HuH-7.5 (cell line): ENCODE measurements at regions not wholly inside any gene's neighbourhood (a gene's known extent, or its start where the extent isn't known, plus 50 kb on each side); places are given as distances from the start of the nearest gene placed in this dataset.
"Not testable (repeated sequence)": the region's sequence is repeated elsewhere in the genome, so short reads cannot be mapped to it uniquely, and the experiment has no call there.

Experiments
- DNase-seq: peaks from one replicate; pipeline ENCODE4 v3.0.0; 2011; ENCODE audit warnings: low spot score

DNA sequence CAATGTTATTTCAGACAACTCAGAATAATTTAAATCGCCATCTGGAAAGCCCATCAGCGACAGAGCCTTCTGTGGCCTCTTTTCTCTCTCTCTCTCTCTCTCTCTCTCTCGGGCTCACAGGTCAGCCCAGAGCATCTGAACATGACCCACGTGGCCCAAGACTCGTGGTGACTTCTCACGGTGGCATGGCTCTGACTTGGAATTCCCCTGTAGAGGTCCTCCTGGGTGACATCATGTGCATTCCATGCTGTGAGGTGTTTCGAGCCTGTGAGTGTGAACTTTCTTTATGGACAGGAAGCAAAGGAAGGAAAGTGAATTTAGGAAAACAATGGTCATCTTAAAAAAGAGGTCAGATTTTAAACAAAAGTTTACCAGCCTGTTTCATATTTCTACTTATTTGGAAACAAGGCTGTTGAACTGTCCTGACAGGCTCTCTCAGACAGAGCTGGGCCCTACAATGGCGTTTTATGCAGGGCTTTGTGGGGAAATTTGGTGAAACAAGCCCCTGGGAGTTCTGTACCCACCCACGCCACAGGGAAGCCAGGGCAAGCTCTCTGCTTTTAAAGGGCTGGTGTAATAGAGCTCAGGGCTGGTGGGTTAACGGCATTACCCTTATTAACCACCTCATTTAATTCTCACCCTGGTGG, 359.7 kb upstream of the ZNF32 start:
- DNase-seq: no peak

DNA sequence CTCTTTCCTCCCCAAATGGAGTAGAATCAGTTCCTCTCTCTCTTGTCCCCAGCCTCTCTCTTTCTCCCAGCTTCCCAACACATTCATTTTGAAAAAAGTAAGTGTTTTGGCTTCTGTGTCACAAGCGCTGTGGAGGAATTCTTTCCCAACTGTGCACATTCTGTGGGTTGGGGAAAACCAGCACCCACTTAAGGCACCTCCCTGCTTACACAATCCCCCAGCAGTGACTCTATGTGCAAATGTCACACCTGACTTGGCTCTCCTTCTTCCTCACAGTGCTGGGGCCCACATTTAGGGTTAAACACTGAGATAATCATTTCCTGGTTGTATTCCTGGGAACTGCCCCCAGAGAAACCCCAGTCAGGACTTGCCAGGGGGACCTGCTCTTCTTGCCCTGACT, 358.1 kb upstream of the ZNF32 start:
- DNase-seq: no peak

DNA sequence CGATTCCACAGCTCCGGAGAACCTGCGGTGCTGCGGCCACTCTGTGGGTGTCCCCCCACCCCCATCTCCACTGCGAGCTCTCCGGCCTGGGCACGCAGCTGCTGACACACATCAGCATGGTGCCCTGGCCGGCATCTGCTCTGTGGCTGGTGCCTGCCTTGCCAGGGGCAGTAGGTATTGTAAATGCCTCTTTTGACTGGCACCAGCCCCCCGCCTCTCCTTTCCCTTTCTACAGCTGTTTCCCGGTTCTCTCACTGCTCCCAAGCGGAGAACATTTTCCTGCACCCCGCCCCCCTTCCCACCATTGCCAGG, 357.1 kb upstream of the ZNF32 start:
- no peak for DNase-seq

DNA sequence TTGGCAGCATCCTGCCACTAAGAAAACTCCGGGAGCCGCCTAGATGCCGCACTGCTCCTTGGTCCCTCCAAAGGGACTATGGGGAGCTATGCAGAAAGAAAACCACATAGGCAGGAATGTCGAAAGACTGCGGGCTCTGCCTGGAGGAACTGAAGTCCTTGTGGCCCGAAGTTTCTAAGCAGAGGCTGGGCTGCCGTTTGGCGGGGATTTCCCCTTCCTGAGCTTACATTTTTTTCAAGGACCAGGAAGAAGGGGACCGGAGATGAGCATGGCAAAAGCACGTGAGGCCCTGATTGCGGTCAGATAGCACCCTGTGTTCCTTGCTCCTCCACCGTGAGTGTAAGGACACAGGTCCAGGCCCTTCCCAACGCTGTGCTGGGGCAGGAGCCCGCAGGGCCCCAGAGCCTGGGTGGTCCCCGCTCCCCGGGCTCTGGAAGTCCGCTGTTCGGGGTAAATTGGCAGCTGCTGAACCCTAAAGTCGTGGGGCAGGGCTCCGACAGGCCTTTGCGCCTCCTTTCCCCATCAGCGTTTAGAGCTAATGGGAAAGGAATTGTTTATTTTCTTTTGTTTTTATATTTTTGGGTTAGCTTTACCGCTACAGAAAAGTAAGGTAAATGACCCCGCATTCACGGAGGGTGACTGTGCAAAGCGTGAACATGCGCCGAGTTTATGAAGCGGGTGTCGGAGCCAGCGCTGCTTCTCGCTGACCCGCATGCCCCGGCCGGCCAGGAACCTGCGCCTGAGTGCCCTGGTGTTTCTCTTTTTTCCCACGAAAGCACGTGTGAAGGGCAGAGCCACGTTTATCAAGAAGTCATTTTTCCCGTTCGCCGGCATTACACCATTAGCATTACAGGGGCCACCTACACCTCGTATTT, 356.5 kb upstream of the ZNF32 start:
- no peak for DNase-seq

DNA sequence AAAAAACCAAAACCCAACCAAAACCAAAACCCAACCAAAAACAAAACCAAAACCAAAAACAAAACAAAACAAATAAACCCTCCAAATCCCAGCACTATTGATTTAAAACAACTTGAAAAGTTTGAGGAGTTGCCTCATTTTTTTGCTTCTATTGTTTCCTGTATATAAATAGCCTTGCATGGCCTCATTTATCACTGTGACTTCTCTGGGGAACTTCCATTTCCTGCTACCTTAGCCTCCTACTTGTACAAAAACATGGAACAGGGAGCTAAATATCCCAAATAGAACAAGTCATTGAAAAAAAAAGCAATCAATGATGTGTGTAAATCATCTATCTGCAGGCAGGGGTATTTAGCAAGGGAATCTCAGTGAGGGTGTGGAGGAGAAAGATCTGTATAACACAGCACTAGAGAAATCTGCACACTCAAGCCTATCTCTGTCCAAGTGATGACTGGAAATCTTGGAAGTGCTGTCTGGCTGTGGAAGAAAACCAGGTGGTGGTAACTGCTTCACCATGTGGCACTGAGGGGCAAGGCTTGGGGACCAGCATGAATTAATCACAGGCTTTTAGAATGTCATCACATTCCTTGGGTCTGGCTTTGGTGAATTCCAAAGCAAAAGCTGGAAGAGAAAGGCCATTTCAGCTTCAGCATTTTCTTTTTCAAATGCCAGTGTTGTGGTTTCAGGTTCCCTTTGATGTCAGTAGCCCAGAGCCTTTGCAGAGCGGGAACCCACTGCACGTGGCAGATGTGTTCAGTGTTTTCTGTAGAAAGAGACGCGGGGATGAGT, 349.5 kb upstream of the ZNF32 start:
- DNase-seq: no peak

DNA sequence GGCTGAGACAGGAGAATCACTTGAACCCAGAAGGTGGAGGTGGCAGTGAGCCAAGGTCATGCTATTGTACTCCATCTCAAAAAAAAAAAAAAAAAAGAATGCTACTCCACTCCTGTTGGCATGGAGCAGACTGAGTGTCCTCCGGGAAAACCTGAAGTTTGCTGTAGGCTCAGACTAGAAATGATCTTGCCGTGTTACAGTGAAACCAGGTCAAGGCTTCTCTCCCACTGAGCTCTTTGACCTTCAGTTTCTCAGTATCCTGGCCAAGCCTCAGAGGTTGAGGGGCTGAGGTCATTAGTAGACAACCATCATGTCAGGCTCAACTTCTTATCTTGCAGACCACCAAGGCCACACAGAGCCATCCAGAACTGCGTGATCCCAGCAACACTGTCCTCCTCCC, 348.6 kb upstream of the ZNF32 start:
- DNase-seq: no peak

DNA sequence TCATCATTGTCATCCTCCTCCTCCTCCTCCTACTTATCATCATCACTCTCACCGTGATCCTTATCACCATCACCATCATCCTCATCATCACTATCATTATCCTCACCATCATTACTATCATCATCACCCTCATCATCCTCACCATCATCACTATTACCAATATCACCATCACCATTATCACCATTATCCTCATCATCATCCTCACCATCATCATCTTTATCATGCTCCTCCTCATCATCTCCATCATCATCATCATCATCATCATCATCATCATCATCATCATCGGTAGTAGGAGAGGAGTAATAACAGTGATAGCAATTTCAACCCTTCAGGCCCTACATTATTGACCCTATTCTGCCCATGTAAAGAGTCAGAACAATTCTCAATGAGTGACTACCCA, 345.9 kb upstream of the ZNF32 start:
- DNase-seq: no peak

DNA sequence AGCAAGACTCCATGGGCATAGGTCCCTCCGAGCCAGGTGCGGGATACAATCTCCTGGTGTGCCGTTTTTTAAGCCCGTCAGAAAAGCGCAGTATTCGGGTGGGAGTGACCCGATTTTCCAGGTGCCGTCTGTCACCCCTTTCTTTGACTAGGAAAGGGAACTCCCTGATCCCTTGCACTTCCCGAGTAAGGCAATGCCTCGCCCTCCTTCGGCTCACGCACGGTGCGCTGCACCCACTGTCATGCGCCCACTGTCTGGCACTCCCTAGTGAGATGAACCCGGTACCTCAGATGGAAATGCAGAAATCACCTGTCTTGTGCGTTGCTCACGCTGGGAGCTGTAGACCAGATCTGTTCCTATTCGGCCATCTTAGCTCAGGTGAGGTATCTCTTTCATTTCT, 344.1 kb upstream of the ZNF32 start:
- not testable (repeated sequence) for DNase-seq

DNA sequence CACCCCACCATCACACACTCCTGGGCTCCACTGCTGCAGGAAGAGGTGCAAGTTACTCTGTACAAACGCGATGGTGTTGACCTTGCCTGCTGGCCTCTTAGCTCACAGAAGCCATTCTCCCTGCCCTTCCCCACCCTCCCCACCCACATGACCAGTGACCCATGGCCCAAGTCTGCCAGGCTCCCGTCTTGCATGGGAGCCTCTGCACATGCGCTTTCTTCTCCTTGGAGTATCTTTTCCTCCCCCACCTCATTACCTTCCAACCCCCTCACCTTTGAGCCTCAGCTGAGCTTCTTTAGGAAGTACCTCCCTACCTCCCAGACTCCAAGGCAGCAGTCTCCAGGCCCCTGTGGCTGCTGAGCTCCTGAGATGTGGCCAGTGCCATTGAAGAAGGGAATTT, 337.7 kb upstream of the ZNF32 start:
- DNase-seq: no peak

DNA sequence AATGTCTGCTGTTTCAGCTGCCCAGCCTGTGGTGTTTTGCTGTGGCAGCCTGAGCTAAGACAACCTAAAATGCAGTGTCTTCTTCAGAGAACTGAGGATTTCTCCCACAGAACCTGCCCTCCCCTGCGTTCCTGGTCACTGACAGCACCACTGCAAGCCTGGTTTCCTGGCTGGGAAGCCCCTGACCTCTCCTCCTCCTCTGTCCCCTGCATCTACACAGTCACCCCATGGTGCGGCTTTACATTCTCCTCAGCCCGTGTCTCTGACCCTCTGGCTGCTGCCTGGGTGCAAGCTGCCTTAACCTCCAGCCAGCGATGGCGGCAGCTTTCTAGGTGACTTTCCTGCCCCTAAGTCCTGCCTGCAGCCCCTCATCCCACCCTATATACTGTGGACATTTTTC, 337.3 kb upstream of the ZNF32 start:
- DNase-seq: no peak

DNA sequence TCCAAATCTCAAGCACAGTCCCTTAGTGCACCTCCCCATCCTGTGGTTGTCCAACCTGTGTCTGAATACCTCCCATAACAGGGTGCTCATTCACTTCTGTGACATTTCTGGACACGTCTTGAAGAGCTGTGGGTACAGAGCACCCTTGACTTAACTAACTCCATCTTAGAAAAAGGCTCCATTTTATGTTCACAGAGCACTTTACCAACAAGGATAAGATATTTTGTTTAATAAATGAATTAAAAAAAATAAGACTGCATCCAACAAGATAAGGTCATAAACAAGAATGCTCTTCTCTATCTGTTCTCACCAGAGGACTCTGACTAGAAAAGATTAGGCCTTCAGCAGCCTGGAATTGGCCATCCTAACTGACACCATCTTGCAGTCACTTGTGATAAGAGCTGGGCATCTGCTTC, 335.2 kb upstream of the ZNF32 start:
- no peak for DNase-seq

DNA sequence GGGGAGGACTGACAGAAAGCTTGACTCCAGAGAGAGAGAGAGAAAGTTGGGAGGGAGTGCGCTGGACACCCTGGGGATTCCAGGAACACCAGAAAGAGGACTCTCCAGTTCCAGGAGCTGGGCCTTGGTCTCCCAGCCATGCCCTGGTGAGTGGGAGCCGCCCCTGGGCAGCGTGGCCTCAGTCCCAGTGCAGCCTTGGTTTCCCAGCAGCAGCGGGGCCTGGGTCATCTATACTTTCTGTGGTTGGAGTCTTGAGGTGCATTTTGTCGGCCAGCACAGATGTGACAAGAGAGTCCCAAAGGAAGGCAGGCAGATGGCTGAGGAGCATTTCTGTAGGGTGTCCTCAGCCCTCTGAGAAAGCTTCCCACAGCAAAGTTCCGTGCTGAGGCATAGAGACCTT, 334.7 kb upstream of the ZNF32 start:
- no peak for DNase-seq

DNA sequence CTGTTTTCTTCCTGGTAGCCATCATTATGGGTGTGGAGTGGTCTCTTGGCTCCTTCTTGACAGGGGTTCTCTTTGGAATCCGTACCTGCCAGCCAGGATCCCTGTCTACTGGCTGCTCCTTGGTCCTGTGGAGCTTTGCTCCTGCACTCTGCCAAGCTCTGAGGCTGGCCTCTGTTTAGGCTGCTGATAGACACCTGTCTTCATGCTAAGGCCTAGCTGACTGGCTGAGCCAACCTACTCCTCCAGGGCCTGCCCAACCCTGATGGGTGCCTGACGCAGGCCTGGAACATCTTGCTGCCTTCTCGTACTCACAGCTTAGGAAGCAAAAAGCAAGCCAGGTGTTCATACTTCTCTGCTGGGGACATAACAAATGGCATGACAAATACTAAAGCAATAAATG, 333.6 kb upstream of the ZNF32 start:
- no peak for DNase-seq

DNA sequence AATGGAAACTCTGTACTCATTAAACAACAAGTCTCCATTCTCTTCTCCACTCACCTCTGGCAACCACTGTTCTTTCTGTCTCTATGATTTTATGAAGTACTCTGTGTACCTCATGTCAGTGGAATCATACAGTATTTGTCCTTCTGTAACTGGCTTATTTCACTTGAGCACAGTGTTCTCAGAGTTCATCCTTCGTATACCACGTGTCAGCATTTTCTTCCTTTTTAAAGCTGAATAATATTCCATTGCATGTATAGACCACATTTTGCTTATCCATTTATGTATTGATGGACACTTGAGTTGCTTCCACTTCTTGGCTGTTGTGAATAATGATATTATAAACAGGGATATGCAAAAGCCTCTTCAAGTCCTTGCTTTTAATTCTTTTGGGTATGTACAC, 333.0 kb upstream of the ZNF32 start:
- DNase-seq: no peak

DNA sequence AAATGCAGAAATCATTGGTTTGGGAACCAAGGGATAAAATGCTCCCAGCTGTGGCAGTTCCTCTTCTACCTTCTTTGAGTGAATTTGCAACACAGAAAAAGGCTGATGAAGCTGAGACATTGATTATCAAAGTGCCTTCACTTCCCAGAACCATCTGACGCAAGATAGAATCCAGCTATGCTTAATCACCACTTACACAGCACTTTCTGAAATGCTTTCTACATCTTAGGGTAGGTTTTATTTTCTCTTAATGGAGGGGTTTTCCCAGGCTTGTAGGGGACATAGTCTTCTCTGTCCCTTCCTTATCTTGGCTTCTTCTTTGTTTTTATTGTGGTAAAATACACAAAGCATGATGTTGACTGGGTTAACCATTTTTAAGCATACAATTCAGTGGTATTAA, 332.6 kb upstream of the ZNF32 start:
- no peak for DNase-seq

DNA sequence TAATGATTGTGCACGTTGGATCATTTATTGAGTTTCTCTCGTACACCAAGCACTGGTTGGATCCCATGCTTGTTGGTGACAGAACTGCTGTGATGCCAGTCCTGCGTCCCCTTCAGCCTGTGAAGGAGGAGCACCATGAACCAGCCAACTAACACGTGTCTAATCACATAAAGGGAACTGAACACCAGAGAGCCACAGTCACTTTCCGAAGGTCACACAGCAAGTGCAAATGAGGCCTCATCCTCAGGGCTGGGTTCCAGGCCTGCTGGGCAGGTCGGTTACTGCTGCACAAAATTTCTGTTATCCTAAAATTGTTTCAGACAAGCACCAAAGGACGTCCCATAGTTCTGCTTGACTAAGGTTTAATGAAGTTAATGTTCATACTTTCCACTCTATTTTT, 332.0 kb upstream of the ZNF32 start:
- no peak for DNase-seq

DNA sequence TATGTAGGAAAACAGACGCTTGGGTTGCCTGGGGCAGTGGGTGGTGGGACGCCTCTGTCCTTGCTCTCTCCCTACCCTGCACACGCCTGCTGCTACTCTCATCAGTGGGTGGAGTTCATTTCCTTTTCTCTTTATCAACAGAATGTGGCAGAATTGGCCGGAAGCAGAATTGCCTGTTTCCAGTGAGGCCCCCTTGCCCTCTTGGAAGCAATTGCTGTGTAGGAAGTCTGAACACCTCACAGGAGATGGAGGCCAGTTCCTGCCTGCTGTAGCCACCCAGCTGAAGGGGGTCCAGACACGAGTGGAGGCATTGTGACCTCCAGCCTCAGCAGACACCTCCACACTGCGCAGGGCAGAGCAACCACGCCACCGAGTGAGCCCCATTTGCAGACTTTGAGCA, 331.6 kb upstream of the ZNF32 start:
- DNase-seq: no peak

DNA sequence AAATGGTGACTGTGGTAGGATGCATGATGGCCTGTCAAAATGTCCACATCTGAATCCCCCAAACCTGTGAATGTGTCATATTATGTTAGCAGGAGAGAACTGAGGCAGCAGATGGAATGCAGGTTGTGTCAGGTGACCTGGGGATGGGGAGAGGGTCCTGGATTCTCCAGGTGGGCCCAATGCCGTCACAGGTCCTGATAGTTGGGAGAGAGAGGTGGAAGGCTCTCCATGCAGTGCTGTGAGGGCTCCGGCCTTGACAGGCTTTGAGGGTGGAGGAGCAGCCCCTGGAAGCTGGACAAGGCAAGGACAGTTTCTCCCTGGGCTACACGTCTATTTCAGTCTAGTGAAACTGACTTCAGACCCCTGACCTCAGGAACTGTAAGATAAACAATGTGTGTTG, 330.9 kb upstream of the ZNF32 start:
- no peak for DNase-seq

DNA sequence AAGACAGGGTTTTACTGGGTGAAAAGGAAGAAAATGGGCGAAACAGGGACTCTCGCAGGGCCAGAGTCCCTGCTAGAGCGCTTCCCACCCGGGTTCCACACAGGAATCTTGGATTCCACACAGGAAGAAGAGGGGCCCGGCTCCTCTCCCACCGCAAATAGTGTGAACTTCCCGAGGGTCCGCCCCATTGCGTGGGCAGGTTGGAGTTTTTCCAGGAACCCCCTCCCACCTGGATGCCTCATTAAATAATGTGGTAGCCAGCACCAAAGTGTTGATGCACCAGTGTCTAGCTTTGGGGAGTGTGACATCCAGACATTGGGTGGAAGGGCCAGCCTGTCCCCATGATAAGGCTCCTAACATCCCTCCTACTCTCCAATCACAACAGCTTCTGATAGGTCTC, 330.3 kb upstream of the ZNF32 start:
- no peak for DNase-seq

DNA sequence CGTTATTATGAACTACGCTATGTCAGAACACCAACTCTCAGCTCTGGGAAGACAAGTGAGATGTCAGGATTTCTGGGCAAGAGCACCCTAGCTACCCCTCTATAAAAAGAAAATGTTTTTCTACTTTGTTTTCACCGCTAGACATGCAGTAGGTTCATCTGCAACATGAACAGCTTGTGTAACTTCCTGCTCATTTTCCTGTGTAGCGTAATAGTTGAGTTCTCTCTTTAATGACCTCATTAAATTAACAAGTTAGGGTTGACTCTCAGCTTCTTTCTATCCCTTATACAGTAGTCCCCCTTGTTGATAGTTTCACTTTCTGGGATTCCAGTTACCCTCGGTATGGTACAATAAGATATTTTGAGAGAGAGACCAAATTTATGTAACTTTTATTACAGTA, 329.4 kb upstream of the ZNF32 start:
- DNase-seq: no peak

DNA sequence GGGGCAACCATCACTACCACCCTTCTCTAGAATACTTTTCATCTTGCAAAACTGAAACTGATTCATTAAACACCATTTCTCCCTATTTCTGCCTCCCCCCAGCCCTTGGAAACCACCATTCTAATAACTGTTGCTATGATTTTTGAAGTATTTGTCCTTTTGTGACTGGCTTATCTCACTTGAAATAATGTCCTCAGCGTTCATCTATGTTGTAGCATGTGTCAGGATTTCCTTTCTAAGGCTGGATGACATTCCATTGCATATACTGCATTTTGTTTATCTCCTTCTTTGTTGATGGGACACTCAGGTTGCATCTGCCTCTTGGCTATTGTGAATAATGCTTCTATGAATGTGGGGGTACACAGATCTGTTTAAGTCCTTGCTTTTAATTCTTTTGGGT, 327.6 kb upstream of the ZNF32 start:
- no peak for DNase-seq

DNA sequence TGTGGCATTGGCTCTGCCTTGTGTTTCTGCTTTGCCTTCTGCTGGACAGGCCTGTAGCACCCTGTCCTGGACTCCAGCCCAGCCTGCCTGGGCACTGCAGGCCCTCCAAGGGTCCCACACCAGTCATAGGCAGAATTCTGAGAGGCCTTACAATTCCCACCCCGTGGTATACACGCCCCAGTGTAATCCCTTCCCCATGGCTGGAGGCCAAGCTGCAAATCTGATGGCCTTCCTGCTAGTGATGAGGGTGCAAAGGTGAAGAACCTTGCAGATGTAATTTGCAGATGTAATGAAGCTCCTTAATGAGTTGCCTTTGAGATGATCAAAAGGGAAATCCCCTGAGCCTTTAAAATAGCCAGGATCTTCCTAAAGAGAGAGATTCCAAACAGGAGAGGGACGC, 325.1 kb upstream of the ZNF32 start:
- no peak for DNase-seq

DNA sequence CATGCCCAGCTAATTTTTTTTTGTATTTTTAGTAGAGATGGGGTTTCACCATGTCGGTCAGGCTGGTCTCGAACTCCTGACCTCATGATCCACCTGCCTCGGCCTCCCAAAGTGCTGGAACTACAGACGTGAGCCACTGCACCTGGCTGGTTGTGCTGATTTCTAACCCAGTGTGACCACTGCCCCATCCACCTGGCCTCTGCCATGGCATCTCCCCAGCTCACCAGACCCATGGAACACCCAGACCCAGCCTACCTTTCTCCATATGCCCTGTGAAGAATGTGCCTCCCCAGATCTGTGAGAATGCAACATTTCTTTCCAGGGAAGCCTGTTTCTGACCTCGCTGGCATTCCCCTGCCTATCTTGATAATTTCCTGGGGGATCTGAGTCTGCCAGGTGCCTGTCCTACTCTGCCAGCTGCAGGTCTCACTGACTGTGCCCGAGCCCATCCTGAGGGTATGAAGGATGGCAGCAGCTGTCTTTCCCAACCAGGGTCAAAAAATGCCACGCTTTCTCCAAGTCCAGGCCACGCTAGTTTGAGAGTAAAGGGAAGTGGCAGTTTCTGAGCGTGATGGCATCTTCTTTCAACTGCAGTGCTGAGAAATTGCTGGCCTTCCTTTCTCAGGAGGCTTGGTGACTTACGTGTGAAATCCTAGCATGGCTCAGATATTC, 324.4 kb upstream of the ZNF32 start:
- no peak for DNase-seq
